Glutamatergic neuron (in vitro differentiated cells): ENCODE measurements at regions not wholly inside any gene's neighbourhood (a gene's known extent, or its start where the extent isn't known, plus 50 kb on each side); places are given as distances from the start of the nearest gene placed in this dataset.

ENCODE experiments used
- DNase-seq: peaks from one replicate; pipeline ENCODE4 v3.0.0; 2022
- H3K27ac Mint-ChIP-seq: one replicate; pipeline ENCODE4 v1.8.0; 2020; ENCODE audit warnings: mild to moderate bottlenecking, mixed read lengths, inconsistent platforms; ENCODE audit not compliant: unreplicated experiment
- H3K27me3 Mint-ChIP-seq: one replicate; pipeline ENCODE4 v1.8.0; 2020; ENCODE audit warnings: mild to moderate bottlenecking, moderate library complexity, mixed read lengths, inconsistent platforms; ENCODE audit not compliant: unreplicated experiment
- H3K36me3 Mint-ChIP-seq: one replicate; pipeline ENCODE4 v1.8.0; 2020; ENCODE audit warnings: mild to moderate bottlenecking, mixed read lengths, inconsistent platforms; ENCODE audit not compliant: unreplicated experiment
- H3K4me1 Mint-ChIP-seq: one replicate; pipeline ENCODE4 v1.8.0; 2020; ENCODE audit warnings: mild to moderate bottlenecking, low read depth, mixed read lengths, inconsistent platforms; ENCODE audit not compliant: unreplicated experiment
- H3K4me3 Mint-ChIP-seq: one replicate; pipeline ENCODE4 v1.8.0; 2020; ENCODE audit warnings: mild to moderate bottlenecking, mixed read lengths, inconsistent platforms; ENCODE audit not compliant: unreplicated experiment
- H3K9me3 Mint-ChIP-seq: one replicate; pipeline ENCODE4 v1.8.0; 2020; ENCODE audit warnings: mild to moderate bottlenecking, moderate library complexity, mixed read lengths, inconsistent platforms; ENCODE audit not compliant: unreplicated experiment
- TF ChIP-seq, protein P1 (sequence below): fragments of 200-600 bp; sonication (generic); IDR thresholded peaks from one replicate; pipeline ENCODE4 v1.5.0; 2021; ENCODE audit not compliant: partially characterized antibody, unreplicated experiment

DNA sequence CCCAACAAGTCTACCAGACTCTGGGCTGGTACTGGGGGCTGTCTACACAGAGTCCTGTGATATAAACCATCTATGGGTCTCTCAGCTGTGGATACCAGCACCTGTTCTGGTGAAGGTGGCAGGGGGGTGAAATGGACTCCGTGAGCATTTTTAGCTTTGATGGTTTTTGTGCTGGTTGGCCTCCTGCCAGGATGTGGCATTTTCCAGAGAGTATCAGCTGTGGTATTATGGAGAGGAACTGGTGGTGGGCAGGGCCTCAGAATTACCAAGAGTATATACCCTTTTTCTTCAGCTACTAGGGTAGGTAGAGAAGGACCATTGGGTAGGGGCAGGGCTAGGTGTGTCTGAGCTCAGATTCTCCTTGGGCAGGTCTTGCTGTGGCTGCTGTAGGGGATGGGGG, 1920.9 kb upstream of the PCDH20 start:
- Mint-ChIP-seq H3K9me3 (no peaks in the 10 kb centered on the region), H3K27ac (no peak overlapping the region), H3K27me3 (no peaks in the 10 kb centered on the region), H3K36me3 (no peaks in the 10 kb centered on the region), H3K4me3 (no peak overlapping the region), H3K4me1 (no peaks in the 10 kb centered on the region)
- TF ChIP-seq, protein P1, sequence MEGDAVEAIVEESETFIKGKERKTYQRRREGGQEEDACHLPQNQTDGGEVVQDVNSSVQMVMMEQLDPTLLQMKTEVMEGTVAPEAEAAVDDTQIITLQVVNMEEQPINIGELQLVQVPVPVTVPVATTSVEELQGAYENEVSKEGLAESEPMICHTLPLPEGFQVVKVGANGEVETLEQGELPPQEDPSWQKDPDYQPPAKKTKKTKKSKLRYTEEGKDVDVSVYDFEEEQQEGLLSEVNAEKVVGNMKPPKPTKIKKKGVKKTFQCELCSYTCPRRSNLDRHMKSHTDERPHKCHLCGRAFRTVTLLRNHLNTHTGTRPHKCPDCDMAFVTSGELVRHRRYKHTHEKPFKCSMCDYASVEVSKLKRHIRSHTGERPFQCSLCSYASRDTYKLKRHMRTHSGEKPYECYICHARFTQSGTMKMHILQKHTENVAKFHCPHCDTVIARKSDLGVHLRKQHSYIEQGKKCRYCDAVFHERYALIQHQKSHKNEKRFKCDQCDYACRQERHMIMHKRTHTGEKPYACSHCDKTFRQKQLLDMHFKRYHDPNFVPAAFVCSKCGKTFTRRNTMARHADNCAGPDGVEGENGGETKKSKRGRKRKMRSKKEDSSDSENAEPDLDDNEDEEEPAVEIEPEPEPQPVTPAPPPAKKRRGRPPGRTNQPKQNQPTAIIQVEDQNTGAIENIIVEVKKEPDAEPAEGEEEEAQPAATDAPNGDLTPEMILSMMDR = no peak
- no peak for DNase-seq

- TF ChIP-seq, protein P1 = no peak
- Mint-ChIP-seq H3K4me1 (no peaks in the 10 kb centered on the region), H3K36me3 (no peaks in the 10 kb centered on the region), H3K27me3 (no peaks in the 10 kb centered on the region), H3K4me3 (no peak overlapping the region), H3K9me3 (no peaks in the 10 kb centered on the region), H3K27ac (no peak overlapping the region)
- DNase-seq = no peak
Measured at GRCh38 chr13:63327584-63327983, 1911.9 kb upstream of the PCDH20 start.

DNA sequence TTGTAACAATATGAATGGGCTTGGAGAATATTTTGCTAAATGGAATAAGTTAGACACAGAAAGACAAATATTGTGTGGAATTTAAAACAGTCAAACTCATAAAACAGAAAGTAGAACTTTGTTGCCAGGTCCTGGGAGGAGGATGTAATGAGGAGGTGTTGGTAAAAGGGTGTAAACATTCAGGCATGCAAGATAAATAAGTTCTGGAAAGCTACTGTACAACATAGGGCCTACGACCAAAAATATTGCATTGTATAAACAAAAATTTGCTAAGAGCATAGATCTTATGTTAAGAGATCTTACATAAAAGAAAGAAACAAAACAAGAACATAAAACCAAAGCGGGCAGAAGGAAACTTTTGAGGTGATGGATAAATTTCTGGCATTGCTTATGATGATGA, 1907.8 kb upstream of the PCDH20 start:
- no peaks in the 10 kb centered on the region for H3K36me3 Mint-ChIP-seq
- no peaks in the 10 kb centered on the region for H3K9me3 Mint-ChIP-seq

DNA sequence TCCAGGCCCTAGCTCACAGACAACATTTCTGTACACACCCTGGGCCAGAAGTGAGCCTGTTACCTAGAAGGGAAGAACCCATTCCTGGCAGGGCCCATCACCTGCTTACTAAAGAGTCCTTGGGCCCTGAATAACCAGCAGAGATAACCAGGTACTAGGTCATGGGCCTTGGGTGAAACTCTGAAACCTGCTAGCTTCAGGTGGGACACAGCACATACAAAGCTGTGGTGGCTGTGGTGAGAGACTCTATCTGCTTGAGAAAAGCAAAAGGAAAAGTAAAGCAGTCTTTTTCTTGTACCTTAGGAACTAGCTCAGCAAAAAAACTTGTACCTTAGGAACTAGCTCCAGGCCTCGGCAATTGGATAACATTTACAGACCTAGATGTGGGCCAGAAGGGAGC, 1895.9 kb upstream of the PCDH20 start:
- no peaks in the 10 kb centered on the region for H3K9me3 Mint-ChIP-seq
- H3K4me1 Mint-ChIP-seq = no peaks in the 10 kb centered on the region
- DNase-seq = no peak
- no peak overlapping the region for H3K4me3 Mint-ChIP-seq
- no peak overlapping the region for H3K27ac Mint-ChIP-seq
- H3K36me3 Mint-ChIP-seq = no peaks in the 10 kb centered on the region
- no peaks in the 10 kb centered on the region for H3K27me3 Mint-ChIP-seq
- TF ChIP-seq, protein P1 = no peak

More for the DNA sequence above, 1907.8 kb upstream of the PCDH20 start:
- H3K27me3 Mint-ChIP-seq = no peaks in the 10 kb centered on the region
- DNase-seq = no peak
- peaks cover 3% of the 10 kb centered on the region for H3K4me1 Mint-ChIP-seq
- no peak overlapping the region for H3K4me3 Mint-ChIP-seq
- TF ChIP-seq, protein P1 = no peak
- no peak overlapping the region for H3K27ac Mint-ChIP-seq

- Mint-ChIP-seq H3K4me3 (no peak overlapping the region), H3K36me3 (no peaks in the 10 kb centered on the region), H3K27me3 (no peaks in the 10 kb centered on the region), H3K27ac (no peak overlapping the region), H3K9me3 (no peaks in the 10 kb centered on the region), H3K4me1 (no peaks in the 10 kb centered on the region)
- TF ChIP-seq, protein P1 = no peak
- DNase-seq = no peak
Measured at GRCh38 chr13:63308549-63309165, 1893.0 kb upstream of the PCDH20 start.
